Thoracic aorta (tissue), 2 donors: ENCODE measurements at regions not wholly inside any gene's neighbourhood (a gene's known extent, or its start where the extent isn't known, plus 50 kb on each side); places are given as distances from the start of the nearest gene placed in this dataset.

ENCODE experiments used
- ATAC-seq: fragments of 150-250 bp; one replicate; pipeline ENCODE4 v1.8.0; 2017; ENCODE audit warnings: low read depth; ENCODE audit not compliant: insufficient number of reproducible peaks, low FRiP score
- DNase-seq: peaks from one replicate; pipeline ENCODE4 v3.0.0-alpha.2; 2020; ENCODE audit warnings: low spot score
- H3K27ac ChIP-seq, 2 donors: fragments of 200-600 bp; sonication (generic); 1 replicate in 1 of 2; 2 replicates in 1 of 2; pipeline ENCODE4 v1.5.1; 2016; ENCODE audit warnings: mild to moderate bottlenecking in 2 of 2, moderate library complexity in 2 of 2
- H3K27me3 ChIP-seq: fragments of 200-600 bp; sonication (generic); replicated peaks from 2 replicates; pipeline ENCODE4 v1.6.0; 2016; ENCODE audit warnings: mild to moderate bottlenecking; ENCODE audit not compliant: insufficient read depth
- H3K36me3 ChIP-seq: fragments of 200-600 bp; sonication (generic); one replicate; pipeline ENCODE4 v1.5.1; 2016
- H3K4me1 ChIP-seq, 2 donors: fragments of 200-600 bp; sonication (generic); 1 replicate in 1 of 2; 2 replicates in 1 of 2; pipeline versions ENCODE4 v1.5.1 to v1.6.0; 2016; ENCODE audit warnings: low read depth in 2 of 2, mild to moderate bottlenecking in 1 of 2; ENCODE audit not compliant: control insufficient read depth in 1 of 2
- H3K4me3 ChIP-seq: fragments of 200-600 bp; sonication (generic); 2 replicates; pipeline ENCODE4 v1.5.1; 2016; ENCODE audit warnings: mild to moderate bottlenecking
- H3K9me3 ChIP-seq: fragments of 200-600 bp; sonication (generic); 2 replicates; pipeline ENCODE4 v1.5.1; 2016
- CTCF ChIP-seq: fragments of 200-600 bp; sonication (generic); IDR thresholded peaks from one replicate; pipeline ENCODE4 v1.5.1; 2019; ENCODE audit warnings: antibody characterized with exemption

GRCh38 chr11:70584498-70585235 lies 186.3 kb downstream of the CTTN start:
- Histone ChIP-seq H3K27me3 (no peaks in the 10 kb centered on the region), H3K4me1 (no peaks in the 10 kb centered on the region), H3K36me3 (no peaks in the 10 kb centered on the region), H3K4me3 (no peak overlapping the region), H3K9me3 (no peaks in the 10 kb centered on the region), H3K27ac (no peak overlapping the region)
- TF ChIP-seq CTCF: no peak
- ATAC-seq: no peak
- no peak for DNase-seq

- no peak overlapping the region for H3K27ac ChIP-seq
Observed at GRCh38 chr11:70585236-70585545, 186.9 kb downstream of the CTTN start.

GRCh38 chr11:70586261-70587074 lies 188.1 kb downstream of the CTTN start:
- TF ChIP-seq CTCF: no peak
- H3K27ac ChIP-seq: no peak overlapping the region
- no peak for ATAC-seq
- H3K27me3 ChIP-seq: no peaks in the 10 kb centered on the region
- no peaks in the 10 kb centered on the region for H3K36me3 ChIP-seq
- H3K4me3 ChIP-seq: no peak overlapping the region
- no peak for DNase-seq
- no peaks in the 10 kb centered on the region for H3K4me1 ChIP-seq
- no peaks in the 10 kb centered on the region for H3K9me3 ChIP-seq

More at GRCh38 chr11:70585236-70585545, 186.9 kb downstream of the CTTN start:
- DNase-seq (no peak), ATAC-seq (no peak)
- no peak for TF ChIP-seq CTCF
- no peaks in the 10 kb centered on the region for H3K36me3 ChIP-seq
- H3K9me3 ChIP-seq: no peaks in the 10 kb centered on the region
- H3K4me1 ChIP-seq: no peaks in the 10 kb centered on the region
- H3K27me3 ChIP-seq: no peaks in the 10 kb centered on the region
- no peak overlapping the region for H3K4me3 ChIP-seq

GRCh38 chr11:70587075-70587389 lies 188.7 kb downstream of the CTTN start:
- Histone ChIP-seq H3K27ac (no peak overlapping the region), H3K36me3 (no peaks in the 10 kb centered on the region), H3K4me1 (no peaks in the 10 kb centered on the region), H3K9me3 (no peaks in the 10 kb centered on the region), H3K27me3 (no peaks in the 10 kb centered on the region), H3K4me3 (no peak overlapping the region)
- no peak for TF ChIP-seq CTCF
- no peak for DNase-seq
- no peak for ATAC-seq

- DNase-seq (no peak), ATAC-seq (no peak)
- no peaks in the 10 kb centered on the region for H3K4me1 ChIP-seq
- no peak for TF ChIP-seq CTCF
- no peaks in the 10 kb centered on the region for H3K36me3 ChIP-seq
- H3K27ac ChIP-seq: no peak overlapping the region
- H3K9me3 ChIP-seq: no peaks in the 10 kb centered on the region
- H3K4me3 ChIP-seq: no peak overlapping the region
- no peaks in the 10 kb centered on the region for H3K27me3 ChIP-seq
Observed at GRCh38 chr11:70590356-70590991, 192.1 kb downstream of the CTTN start.
